Liver (tissue), 8 donors: ENCODE measurements at regions not wholly inside any gene's neighbourhood (a gene's known extent, or its start where the extent isn't known, plus 50 kb on each side); places are given as distances from the start of the nearest gene placed in this dataset.
"Not testable (repeated sequence)": the region's sequence is repeated elsewhere in the genome, so short reads cannot be mapped to it uniquely, and the experiment has no call there.

Experiments
- DNase-seq: peaks from one replicate; pipeline ENCODE4 v3.0.0-alpha.2; 2017; ENCODE audit warnings: low spot score
- H3K27ac ChIP-seq, 2 donors: one replicate each; pipeline ENCODE4 v1.7.0; 2013; ENCODE audit warnings: inconsistent platforms in 2 of 2, low read length in 2 of 2, control low read depth in 1 of 2, low read depth in 1 of 2, mild to moderate bottlenecking in 1 of 2
- H3K27me3 ChIP-seq, 4 donors: one replicate each; pipeline versions ENCODE4 v1.6.1 to v1.7.0; 2013; ENCODE audit warnings: low read length in 3 of 4, inconsistent platforms in 1 of 4, mild to moderate bottlenecking in 1 of 4, moderate library complexity in 1 of 4; ENCODE audit not compliant: control insufficient read depth in 4 of 4, insufficient read depth in 4 of 4
- H3K36me3 ChIP-seq, 4 donors: one replicate each; pipeline versions ENCODE4 v1.6.1 to v1.7.0; 2013; ENCODE audit warnings: low read length in 3 of 4, mild to moderate bottlenecking in 3 of 4, low read depth in 1 of 4, moderate library complexity in 1 of 4; ENCODE audit not compliant: control insufficient read depth in 4 of 4, insufficient read depth in 3 of 4
- H3K4me1 ChIP-seq, 4 donors: one replicate each; pipeline versions ENCODE4 v1.6.1 to v1.7.0; 2013; ENCODE audit warnings: low read length in 3 of 4, mild to moderate bottlenecking in 3 of 4, moderate library complexity in 1 of 4; ENCODE audit not compliant: control insufficient read depth in 4 of 4, insufficient read depth in 4 of 4
- H3K4me3 ChIP-seq, 3 donors: one replicate each; pipeline versions ENCODE4 v1.6.1 to v1.7.0; 2013; ENCODE audit warnings: low read length in 3 of 3, control low read depth in 1 of 3, low read depth in 1 of 3, mild to moderate bottlenecking in 1 of 3
- H3K9ac ChIP-seq, 2 donors: one replicate each; pipeline ENCODE4 v1.7.0; 2013; ENCODE audit warnings: low read length in 2 of 2, mild to moderate bottlenecking in 2 of 2, moderate library complexity in 2 of 2, control low read depth in 1 of 2, low read depth in 1 of 2
- H3K9me3 ChIP-seq, 4 donors: one replicate each; pipeline versions ENCODE4 v1.6.1 to v1.7.0; 2013; ENCODE audit warnings: low read length in 3 of 4; ENCODE audit not compliant: control insufficient read depth in 4 of 4
- EGR1 ChIP-seq, 2 donors: IDR thresholded peaks; 2 replicates each; pipeline ENCODE4 v1.6.1; 2016 to 2018; ENCODE audit warnings: antibody characterized with exemption in 2 of 2, low read depth in 2 of 2
- FOXA1 ChIP-seq: IDR thresholded peaks from 2 replicates; pipeline ENCODE4 v1.6.1; 2016; ENCODE audit warnings: antibody characterized with exemption
- FOXA2 ChIP-seq: IDR thresholded peaks from 2 replicates; pipeline ENCODE4 v1.6.1; 2016; ENCODE audit warnings: antibody characterized with exemption
- GABPA ChIP-seq, 2 donors: IDR thresholded peaks in 1 of 2; conservative IDR thresholded peaks in 1 of 2; 2 replicates each; pipeline ENCODE4 v1.6.1; 2016; ENCODE audit warnings: antibody characterized with exemption in 2 of 2, mild to moderate bottlenecking in 1 of 2, moderate library complexity in 1 of 2
- HNF4A ChIP-seq, 2 donors: conservative IDR thresholded peaks; 2 replicates each; pipeline ENCODE4 v1.6.1; 2016; ENCODE audit warnings: antibody characterized with exemption in 2 of 2, mild to moderate bottlenecking in 2 of 2
- HNF4G ChIP-seq: IDR thresholded peaks from 2 replicates; pipeline ENCODE4 v1.6.1; 2016; ENCODE audit warnings: antibody characterized with exemption
- JUND ChIP-seq, 2 donors: IDR thresholded peaks; 2 replicates each; pipeline ENCODE4 v1.6.1; 2016; ENCODE audit warnings: antibody characterized with exemption in 2 of 2
- MAX ChIP-seq: IDR thresholded peaks from 2 replicates; pipeline ENCODE4 v1.6.1; 2016; ENCODE audit warnings: antibody characterized with exemption
- NR2F2 ChIP-seq: IDR thresholded peaks from 2 replicates; pipeline ENCODE4 v1.6.1; 2016; ENCODE audit warnings: antibody characterized with exemption
- RAD21 ChIP-seq, 2 donors: IDR thresholded peaks; 2 replicates each; pipeline ENCODE4 v1.6.1; 2016; ENCODE audit warnings: antibody characterized with exemption in 2 of 2, mild to moderate bottlenecking in 2 of 2
- REST ChIP-seq: IDR thresholded peaks from 2 replicates; pipeline ENCODE4 v1.6.1; 2016; ENCODE audit warnings: antibody characterized with exemption, mild to moderate bottlenecking
- RXRA ChIP-seq, 2 donors: IDR thresholded peaks; 2 replicates each; pipeline ENCODE4 v1.6.1; 2017 to 2018; ENCODE audit warnings: antibody characterized with exemption in 2 of 2, mild to moderate bottlenecking in 1 of 2
- SP1 ChIP-seq: IDR thresholded peaks from 2 replicates; pipeline ENCODE4 v1.6.1; 2018; ENCODE audit warnings: antibody characterized with exemption, mild to moderate bottlenecking
- TAF1 ChIP-seq: conservative IDR thresholded peaks from 2 replicates; pipeline ENCODE4 v1.6.1; 2016; ENCODE audit warnings: antibody characterized with exemption, mild to moderate bottlenecking
- YY1 ChIP-seq: IDR thresholded peaks from 2 replicates; pipeline ENCODE4 v1.6.1; 2016; ENCODE audit warnings: antibody characterized with exemption, mild to moderate bottlenecking
- ZBTB33 ChIP-seq: IDR thresholded peaks from 2 replicates; pipeline ENCODE4 v1.6.1; 2016; ENCODE audit warnings: antibody characterized with exemption
- WGBS: extraction: QIAGEN DNeasy Blood & Tissue Kit; methylation state at CpG from one replicate; pipeline ENCODE4 v1.1.7; 2013; 5-methylcytosine and 5-hydroxymethylcytosine counted together
- TF ChIP-seq, protein P1 (sequence below): IDR thresholded peaks from 2 replicates; pipeline ENCODE4 v1.6.1; 2016; ENCODE audit warnings: antibody characterized with exemption
- TF ChIP-seq, protein P2 (sequence below): fragments of 150-350 bp; IDR thresholded peaks from 2 replicates; pipeline ENCODE4 v1.5.1; 2017; ENCODE audit warnings: improper control_type of control experiment, low read depth, low read length; ENCODE audit not compliant: missing input control
- donor health status: healthy.
- donor health status: healthy.
- donor health status: healthy.
- donor health status: healthy.
- donor health status: healthy.

- no peaks in the 10 kb centered on the region for H3K4me1 ChIP-seq
- no peaks in the 10 kb centered on the region for H3K36me3 ChIP-seq
- H3K9ac ChIP-seq = no peak overlapping the region
- WGBS = 72% methylated on average over 14 of the region's 14 CpGs
- H3K27me3 ChIP-seq = peaks cover 0 to 2% (median 0%) of the 10 kb centered on the region in 4 donors
- peaks cover 0 to 17% (median 8%) of the 10 kb centered on the region in 4 donors for H3K9me3 ChIP-seq
- H3K4me3 ChIP-seq = no peak overlapping the region
- no peak for DNase-seq
- TF ChIP-seq HNF4A (conservative IDR thresholded peaks at IDR 0.05) (peak in 1 of 2 donors; percentile 38), TAF1 (no peak), RXRA (IDR thresholded peaks at IDR 0.05) (no peak), HNF4G (peak; percentile 14)
- H3K27ac ChIP-seq = peak overlapping the region in 1 of 2 donors; percentile 37
These were observed 136.7 kb upstream of the PEG3 start for GRCh38 chr19:56976995-56977906.

DNA sequence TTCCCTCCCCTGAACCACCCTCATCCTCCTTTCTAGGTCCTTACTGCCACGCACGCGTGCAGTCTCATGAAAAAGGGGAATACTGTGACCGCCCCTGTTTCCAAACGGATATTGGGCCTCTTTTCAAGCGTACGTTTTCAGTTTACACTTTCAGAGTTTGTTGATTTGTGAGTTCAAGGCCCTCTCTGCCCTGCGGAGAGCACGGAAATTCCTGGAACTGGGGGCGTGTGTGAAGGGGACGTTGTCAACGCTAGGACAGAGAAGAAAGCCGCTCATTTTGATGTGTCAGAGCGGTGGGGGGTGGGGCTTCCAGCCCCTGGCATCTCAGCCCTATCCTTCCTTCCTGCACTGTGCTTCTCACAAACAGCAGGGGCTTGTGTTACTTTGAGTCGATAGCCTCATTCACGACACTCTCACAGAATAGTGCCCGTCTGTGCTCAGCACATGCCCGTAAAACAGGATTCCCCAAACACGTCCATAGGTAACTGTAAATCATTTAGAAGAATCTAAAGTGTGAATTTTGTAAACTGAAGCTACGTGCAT, 137.6 kb upstream of the PEG3 start:
- TF ChIP-seq EGR1 (IDR thresholded peaks at IDR 0.05; ENCODE audit: low read depth in 2 of 2) (no peak), RAD21 (IDR thresholded peaks at IDR 0.05) (peak in 1 of 2 donors; percentile 1), HNF4G (no peak), ZBTB33 (no peak), NR2F2 (no peak), YY1 (no peak), FOXA1 (no peak), TAF1 (no peak), SP1 (peak; percentile 31), GABPA (IDR thresholded peaks at IDR 0.05 in 1 of 2, conservative IDR thresholded peaks at IDR 0.05 in 1 of 2) (no peak), RXRA (IDR thresholded peaks at IDR 0.05) (peak in 1 of 2 donors; percentile 55), REST (no peak), JUND (IDR thresholded peaks at IDR 0.05) (no peak), MAX (no peak), FOXA2 (no peak), HNF4A (conservative IDR thresholded peaks at IDR 0.05) (no peak)
- TF ChIP-seq, protein P1, sequence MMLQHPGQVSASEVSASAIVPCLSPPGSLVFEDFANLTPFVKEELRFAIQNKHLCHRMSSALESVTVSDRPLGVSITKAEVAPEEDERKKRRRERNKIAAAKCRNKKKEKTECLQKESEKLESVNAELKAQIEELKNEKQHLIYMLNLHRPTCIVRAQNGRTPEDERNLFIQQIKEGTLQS = no peak
- TF ChIP-seq, protein P2, sequence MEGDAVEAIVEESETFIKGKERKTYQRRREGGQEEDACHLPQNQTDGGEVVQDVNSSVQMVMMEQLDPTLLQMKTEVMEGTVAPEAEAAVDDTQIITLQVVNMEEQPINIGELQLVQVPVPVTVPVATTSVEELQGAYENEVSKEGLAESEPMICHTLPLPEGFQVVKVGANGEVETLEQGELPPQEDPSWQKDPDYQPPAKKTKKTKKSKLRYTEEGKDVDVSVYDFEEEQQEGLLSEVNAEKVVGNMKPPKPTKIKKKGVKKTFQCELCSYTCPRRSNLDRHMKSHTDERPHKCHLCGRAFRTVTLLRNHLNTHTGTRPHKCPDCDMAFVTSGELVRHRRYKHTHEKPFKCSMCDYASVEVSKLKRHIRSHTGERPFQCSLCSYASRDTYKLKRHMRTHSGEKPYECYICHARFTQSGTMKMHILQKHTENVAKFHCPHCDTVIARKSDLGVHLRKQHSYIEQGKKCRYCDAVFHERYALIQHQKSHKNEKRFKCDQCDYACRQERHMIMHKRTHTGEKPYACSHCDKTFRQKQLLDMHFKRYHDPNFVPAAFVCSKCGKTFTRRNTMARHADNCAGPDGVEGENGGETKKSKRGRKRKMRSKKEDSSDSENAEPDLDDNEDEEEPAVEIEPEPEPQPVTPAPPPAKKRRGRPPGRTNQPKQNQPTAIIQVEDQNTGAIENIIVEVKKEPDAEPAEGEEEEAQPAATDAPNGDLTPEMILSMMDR = no peak
- H3K4me3 ChIP-seq = no peak overlapping the region
- peaks cover 0 to 19% (median 5%) of the 10 kb centered on the region in 4 donors for H3K9me3 ChIP-seq
- peak overlapping the region in 1 of 2 donors; percentile 37 for H3K27ac ChIP-seq
- 34% methylated on average over 20 of the region's 20 CpGs for WGBS
- peaks cover 0 to 2% (median 0%) of the 10 kb centered on the region in 4 donors for H3K27me3 ChIP-seq
- no peaks in the 10 kb centered on the region for H3K4me1 ChIP-seq
- no peak overlapping the region for H3K9ac ChIP-seq
- peak; percentile 61 for DNase-seq
- no peaks in the 10 kb centered on the region for H3K36me3 ChIP-seq

DNA sequence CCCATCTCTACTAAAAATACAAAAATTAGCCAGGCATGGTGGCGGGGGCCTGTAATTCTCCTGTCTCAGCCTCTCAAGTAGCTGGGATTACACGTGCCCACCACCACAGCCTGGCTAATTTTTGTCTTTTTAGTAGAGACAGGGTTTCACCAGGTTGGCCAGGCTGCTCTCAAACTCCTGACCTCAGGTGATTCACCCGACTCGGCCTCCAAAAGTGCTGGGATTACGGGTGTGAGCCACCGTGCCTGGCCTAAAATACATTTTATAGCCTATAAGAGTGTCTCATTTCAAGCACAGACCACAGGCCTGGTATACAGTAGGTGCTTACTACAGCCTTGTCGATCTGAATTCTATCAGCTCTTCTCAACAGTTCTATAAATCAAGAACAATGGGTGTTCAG, 139.5 kb upstream of the USP29 start:
- H3K36me3 ChIP-seq, DNase-seq, H3K27me3 ChIP-seq, H3K4me1 ChIP-seq, H3K4me3 ChIP-seq, H3K27ac ChIP-seq, H3K9ac ChIP-seq: not testable (repeated sequence)
- 92% methylated on average over 7 of the region's 7 CpGs for whole genome bisulfite sequencing
- H3K9me3 ChIP-seq = peaks cover 3 to 15% (median 7%) of the 10 kb centered on the region in 4 donors
